Fibroblast of lung (primary cell): ENCODE measurements at regions not wholly inside any gene's neighbourhood (a gene's known extent, or its start where the extent isn't known, plus 50 kb on each side); places are given as distances from the start of the nearest gene placed in this dataset.

ENCODE experiments used
- CTCF ChIP-seq, 2 donors: IDR thresholded peaks in 1 of 2; conservative IDR thresholded peaks in 1 of 2; 1 replicate in 1 of 2; 2 replicates in 1 of 2; pipeline ENCODE4 v1.5.1; 2011 to 2012; ENCODE audit warnings: low read length in 2 of 2, control low read depth in 1 of 2, inconsistent platforms in 1 of 2, low read depth in 1 of 2, mild to moderate bottlenecking in 1 of 2
- EZH2 ChIP-seq: IDR thresholded peaks from 2 replicates; pipeline ENCODE4 v1.5.1; 2012; ENCODE audit warnings: low read length, control low read depth, mild to moderate bottlenecking; ENCODE audit errors: missing control alignments

GRCh38 chr7:42698600-42699374, 213.1 kb downstream of the C7orf25 start:
- no peak for TF ChIP-seq CTCF (conservative IDR thresholded peaks at IDR 0.05 in 1 of 2, IDR thresholded peaks at IDR 0.05 in 1 of 2; ENCODE audit: low read depth in 1 of 2, low read length in 2 of 2)
- TF ChIP-seq EZH2 = no peak
